Testis (tissue), 2 donors: ENCODE measurements at regions not wholly inside any gene's neighbourhood (a gene's known extent, or its start where the extent isn't known, plus 50 kb on each side); places are given as distances from the start of the nearest gene placed in this dataset.

Experiments
- DNase-seq: peaks from one replicate; pipeline ENCODE4 v3.0.0-alpha.2; 2019
- H3K27ac ChIP-seq, 2 donors: fragments of 200-600 bp; sonication (generic); one replicate each; pipeline ENCODE4 v1.5.1; 2019
- H3K27me3 ChIP-seq: fragments of 200-600 bp; sonication (generic); one replicate; pipeline ENCODE4 v1.5.1; 2019
- H3K36me3 ChIP-seq: fragments of 200-600 bp; sonication (generic); one replicate; pipeline ENCODE4 v1.5.1; 2017; ENCODE audit warnings: low read depth; ENCODE audit errors: missing control alignments
- H3K4me1 ChIP-seq: fragments of 200-600 bp; sonication (generic); one replicate; pipeline ENCODE4 v1.5.1; 2019
- H3K4me3 ChIP-seq, 2 donors: fragments of 200-600 bp; sonication (generic); one replicate each; pipeline ENCODE4 v1.5.1; 2017 to 2019
- H3K9me3 ChIP-seq: fragments of 200-600 bp; sonication (generic); one replicate; pipeline ENCODE4 v1.5.1; 2017
- POLR2A ChIP-seq: fragments of 450-650 bp; IDR thresholded peaks from one replicate; pipeline ENCODE4 v1.6.1; 2017; ENCODE audit warnings: antibody characterized with exemption, mild to moderate bottlenecking, moderate library complexity
- WGBS, 2 donors: methylation state at CpG; one replicate each; pipeline ENCODE4 v1.1.5; 2018; 5-methylcytosine and 5-hydroxymethylcytosine counted together
- intact Hi-C: fragments of 100-400 bp; cut with DNase I; formaldehyde crosslinking; loops from one replicate; pipeline ENCODE4 v1.15.1; 2023; ENCODE audit warnings: low total_unique reads
- TF ChIP-seq, protein P1 (sequence below), 3 experiments: fragments of 450-650 bp in 2 of 3; fragments of 200-600 bp in 1 of 3; sonication (generic) in 1 of 3; IDR thresholded peaks; one replicate each; pipeline ENCODE4 v1.5.1; 2016 to 2019; ENCODE audit warnings: antibody characterized with exemption in 3 of 3, mild to moderate bottlenecking in 2 of 3, moderate library complexity in 1 of 3

DNA sequence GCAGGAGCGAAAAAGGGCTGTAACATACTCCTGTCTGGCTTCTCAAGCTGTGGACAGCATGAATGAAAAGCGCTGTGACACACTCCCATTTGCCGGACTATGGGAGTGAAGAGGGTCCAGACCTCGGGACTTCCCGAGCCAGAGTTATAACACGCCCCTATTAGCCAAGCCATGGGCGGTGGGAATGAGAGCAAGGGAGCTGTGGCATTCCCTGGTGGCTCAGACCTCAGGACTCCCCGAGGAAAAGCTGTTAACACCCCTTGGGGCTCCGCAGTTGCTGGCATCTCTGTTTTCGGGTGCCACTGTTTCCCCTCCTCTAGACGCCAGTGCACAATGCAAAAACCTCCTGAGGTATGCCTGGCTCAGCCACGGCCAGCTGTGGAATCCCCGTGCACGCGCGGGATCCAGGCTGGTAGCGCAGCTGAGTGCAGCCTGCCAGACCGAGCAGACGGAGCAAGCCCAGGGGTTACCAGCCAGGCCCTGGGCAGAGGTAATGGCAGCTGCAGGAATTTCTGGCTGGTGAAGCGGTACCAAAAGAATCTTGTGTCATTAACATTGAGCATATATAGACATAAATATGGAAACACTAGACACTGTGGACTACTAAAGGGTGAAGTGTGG, 1534.6 kb upstream of the PRR20A start:
- Histone ChIP-seq H3K27me3 (no peaks in the 10 kb centered on the region), H3K4me1 (no peaks in the 10 kb centered on the region), H3K9me3 (no peaks in the 10 kb centered on the region), H3K4me3 (peak overlapping the region; percentile 9 to 18), H3K27ac (no peak overlapping the region), H3K36me3 (no peaks in the 10 kb centered on the region)
- 76 to 81% methylated on average over 14 to 20 of the region's 20 CpGs for WGBS, 2 donors
- intact Hi-C loops: no loop called here
- TF ChIP-seq, protein P1, sequence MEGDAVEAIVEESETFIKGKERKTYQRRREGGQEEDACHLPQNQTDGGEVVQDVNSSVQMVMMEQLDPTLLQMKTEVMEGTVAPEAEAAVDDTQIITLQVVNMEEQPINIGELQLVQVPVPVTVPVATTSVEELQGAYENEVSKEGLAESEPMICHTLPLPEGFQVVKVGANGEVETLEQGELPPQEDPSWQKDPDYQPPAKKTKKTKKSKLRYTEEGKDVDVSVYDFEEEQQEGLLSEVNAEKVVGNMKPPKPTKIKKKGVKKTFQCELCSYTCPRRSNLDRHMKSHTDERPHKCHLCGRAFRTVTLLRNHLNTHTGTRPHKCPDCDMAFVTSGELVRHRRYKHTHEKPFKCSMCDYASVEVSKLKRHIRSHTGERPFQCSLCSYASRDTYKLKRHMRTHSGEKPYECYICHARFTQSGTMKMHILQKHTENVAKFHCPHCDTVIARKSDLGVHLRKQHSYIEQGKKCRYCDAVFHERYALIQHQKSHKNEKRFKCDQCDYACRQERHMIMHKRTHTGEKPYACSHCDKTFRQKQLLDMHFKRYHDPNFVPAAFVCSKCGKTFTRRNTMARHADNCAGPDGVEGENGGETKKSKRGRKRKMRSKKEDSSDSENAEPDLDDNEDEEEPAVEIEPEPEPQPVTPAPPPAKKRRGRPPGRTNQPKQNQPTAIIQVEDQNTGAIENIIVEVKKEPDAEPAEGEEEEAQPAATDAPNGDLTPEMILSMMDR (IDR thresholded peaks at IDR 0.05): no peak
- no peak for TF ChIP-seq POLR2A
- DNase-seq: no peak

DNA sequence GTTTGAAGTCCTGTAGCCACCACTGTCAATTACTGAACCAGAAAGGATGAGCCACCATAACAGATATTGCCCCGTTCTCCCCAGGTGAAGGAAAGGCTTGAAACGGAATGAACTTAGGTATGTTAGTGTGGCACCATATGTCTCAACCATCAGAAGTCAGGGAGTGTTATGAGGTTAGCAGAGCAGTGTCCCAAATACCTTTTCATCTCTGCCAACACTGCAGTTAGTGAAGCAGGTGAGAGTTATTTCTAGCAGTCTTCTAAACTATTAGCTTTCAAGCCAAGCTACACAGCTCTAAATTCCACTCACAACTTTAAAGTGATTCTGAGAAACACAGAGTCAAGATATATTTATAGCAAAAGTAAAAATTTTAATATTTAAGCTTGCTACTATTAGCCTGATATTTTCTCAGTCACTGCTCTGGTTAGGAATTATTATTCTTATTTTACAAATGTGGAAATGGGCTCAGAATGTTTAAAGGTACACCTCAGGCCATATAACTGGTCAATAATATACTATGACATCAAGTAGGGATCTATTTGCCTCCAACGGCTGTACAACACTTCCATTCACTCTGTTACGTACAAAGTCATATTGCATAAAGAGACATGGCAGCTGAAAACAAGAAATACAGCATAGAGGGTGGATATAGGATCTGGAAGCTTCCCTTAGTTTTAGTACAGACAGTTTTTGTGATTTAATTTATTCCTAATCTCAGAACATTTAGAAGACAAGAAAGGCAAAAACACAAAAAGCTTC, 1527.1 kb upstream of the PRR20A start:
- H3K27me3 ChIP-seq: no peaks in the 10 kb centered on the region
- DNase-seq: no peak
- no peaks in the 10 kb centered on the region for H3K9me3 ChIP-seq
- no peaks in the 10 kb centered on the region for H3K4me1 ChIP-seq
- 75 to 85% methylated on average over 4 of the region's 4 CpGs for WGBS, 2 donors
- intact Hi-C loops: no loop called here
- TF ChIP-seq, protein P1 (IDR thresholded peaks at IDR 0.05): no peak
- no peak for TF ChIP-seq POLR2A
- no peak overlapping the region for H3K4me3 ChIP-seq
- no peak overlapping the region for H3K27ac ChIP-seq
- H3K36me3 ChIP-seq: no peaks in the 10 kb centered on the region

DNA sequence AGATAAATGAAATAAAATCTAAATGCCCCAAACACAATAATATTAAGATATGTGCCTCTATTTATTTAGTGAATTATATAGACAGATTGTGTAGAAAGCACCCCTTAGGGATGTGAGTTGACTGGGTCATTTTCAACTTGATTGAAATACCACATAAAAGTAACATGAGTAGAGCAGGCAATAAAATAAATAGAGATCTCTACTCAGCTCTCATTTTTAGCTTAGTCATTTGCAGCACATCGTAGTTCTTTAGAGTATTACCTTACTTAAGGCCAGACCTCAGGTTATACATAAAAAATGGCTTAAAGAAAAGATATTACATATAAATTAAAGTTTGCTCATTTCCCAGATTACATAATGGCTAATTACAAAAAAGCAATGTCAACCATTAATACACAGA, 1525.6 kb upstream of the PRR20A start:
- Histone ChIP-seq H3K27ac (no peak overlapping the region), H3K9me3 (no peaks in the 10 kb centered on the region), H3K36me3 (no peaks in the 10 kb centered on the region), H3K27me3 (no peaks in the 10 kb centered on the region), H3K4me1 (no peaks in the 10 kb centered on the region), H3K4me3 (no peak overlapping the region)
- no peak for TF ChIP-seq POLR2A
- TF ChIP-seq, protein P1 (IDR thresholded peaks at IDR 0.05): no peak
- intact Hi-C loops: no loop called here
- DNase-seq: no peak
- 76 to 86% methylated on average over 1 of the region's 1 CpG for WGBS, 2 donors

DNA sequence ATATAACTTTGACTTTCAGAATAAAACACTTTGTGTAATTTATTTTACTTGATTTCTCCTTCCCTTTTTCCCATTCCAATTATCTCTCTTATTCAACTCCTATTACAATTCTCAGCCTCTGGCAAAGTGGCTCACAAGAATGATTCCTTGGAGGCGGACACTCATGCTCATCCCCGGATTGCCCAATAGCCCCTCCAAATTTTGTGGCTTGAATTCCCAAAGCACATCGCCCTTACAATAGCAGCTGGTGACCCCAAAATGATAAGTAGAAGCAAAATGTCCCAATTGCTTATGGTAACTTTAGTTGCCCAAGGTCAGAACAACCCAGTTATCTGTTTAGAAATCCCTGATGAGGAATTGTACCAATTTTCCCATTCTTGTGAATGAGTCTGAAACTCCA, 1523.5 kb upstream of the PRR20A start:
- no peak for DNase-seq
- H3K36me3 ChIP-seq: no peaks in the 10 kb centered on the region
- no peaks in the 10 kb centered on the region for H3K27me3 ChIP-seq
- intact Hi-C loops: no loop called here
- no peak overlapping the region for H3K4me3 ChIP-seq
- no peak overlapping the region for H3K27ac ChIP-seq
- WGBS, 2 donors: 68 to 73% methylated on average over 3 of the region's 3 CpGs
- no peaks in the 10 kb centered on the region for H3K4me1 ChIP-seq
- H3K9me3 ChIP-seq: no peaks in the 10 kb centered on the region
- TF ChIP-seq, protein P1 (IDR thresholded peaks at IDR 0.05): no peak
- TF ChIP-seq POLR2A: no peak

DNA sequence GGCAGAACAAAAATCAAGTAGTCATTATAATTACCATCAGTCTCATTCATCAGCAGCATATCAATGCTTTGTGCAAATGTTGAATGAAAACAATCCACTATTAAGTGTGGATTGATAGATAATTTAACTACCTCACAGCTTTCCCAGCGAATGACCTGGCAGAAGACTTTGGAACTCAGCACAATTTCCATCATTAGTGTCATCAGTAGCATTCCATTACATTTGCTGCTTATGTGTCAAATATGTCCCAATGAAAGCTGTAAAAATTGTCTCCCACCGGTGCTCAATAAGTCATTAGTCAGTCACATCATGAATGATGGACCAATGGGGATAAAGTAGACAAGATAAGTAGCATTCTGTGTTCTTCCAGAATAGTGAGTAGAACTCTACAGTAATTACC, 1513.5 kb upstream of the PRR20A start:
- intact Hi-C loops: no loop called here
- WGBS, 2 donors: 76 to 86% methylated on average over 2 of the region's 2 CpGs

More for the DNA sequence above, 1513.5 kb upstream of the PRR20A start:
- no peaks in the 10 kb centered on the region for H3K9me3 ChIP-seq
- H3K36me3 ChIP-seq: no peaks in the 10 kb centered on the region
- no peak for DNase-seq
- H3K4me3 ChIP-seq: no peak overlapping the region
- no peak overlapping the region for H3K27ac ChIP-seq
- TF ChIP-seq, protein P1 (IDR thresholded peaks at IDR 0.05): no peak
- TF ChIP-seq POLR2A: no peak
- H3K27me3 ChIP-seq: no peaks in the 10 kb centered on the region
- H3K4me1 ChIP-seq: no peaks in the 10 kb centered on the region
